Activated CD8-positive, alpha-beta memory T cell treated with anti-CD3 and anti-CD28 coated beads, Interleukin-2, amount 10 ng/mL, durations not matched to agents 7 days and 5 days (primary cell): ENCODE measurements at regions not wholly inside any gene's neighbourhood (a gene's known extent, or its start where the extent isn't known, plus 50 kb on each side); places are given as distances from the start of the nearest gene placed in this dataset.

ENCODE experiments used
- ATAC-seq: fragments of 150-1000 bp; cut with Tn5 transposase; one replicate; pipeline ENCODE4 v1.10.0; 2021; ENCODE audit warnings: moderate library complexity
- CTCF ChIA-PET: fragments of 350-600 bp; sonication (Branson Sonifier 250); formaldehyde crosslinking; loops from one replicate; lab custom pipeline; 2021; ENCODE audit warnings: antibody characterized with exemption; lab: Charles Lee
- DNase-seq: peaks from one replicate; pipeline ENCODE4 v3.0.0-alpha.2; 2020
- H3K27ac Mint-ChIP-seq: one replicate; pipeline ENCODE4 v1.8.0; 2021; ENCODE audit warnings: mild to moderate bottlenecking, mixed read lengths
- H3K27me3 Mint-ChIP-seq: one replicate; pipeline ENCODE4 v1.8.0; 2021; ENCODE audit warnings: mixed read lengths
- H3K36me3 Mint-ChIP-seq: one replicate; pipeline ENCODE4 v1.8.0; 2021; ENCODE audit warnings: mild to moderate bottlenecking, mixed read lengths
- H3K4me1 Mint-ChIP-seq: one replicate; pipeline ENCODE4 v1.8.0; 2021; ENCODE audit warnings: mixed read lengths
- H3K4me3 Mint-ChIP-seq: one replicate; pipeline ENCODE4 v1.8.0; 2021; ENCODE audit warnings: mild to moderate bottlenecking, moderate library complexity, mixed read lengths
- H3K9me3 Mint-ChIP-seq: one replicate; pipeline ENCODE4 v1.8.0; 2022; ENCODE audit warnings: low read depth, mixed read lengths

- H3K27ac Mint-ChIP-seq: no peak overlapping the region
- H3K9me3 Mint-ChIP-seq: no peaks in the 10 kb centered on the region
- no peaks in the 10 kb centered on the region for H3K36me3 Mint-ChIP-seq
- no peak overlapping the region for H3K4me3 Mint-ChIP-seq
- DNase-seq: no peak
- no peaks in the 10 kb centered on the region for H3K27me3 Mint-ChIP-seq
- ATAC-seq: no peak
- H3K4me1 Mint-ChIP-seq: no peaks in the 10 kb centered on the region
- CTCF ChIA-PET: no interaction called here
Observed at GRCh38 chr16:27677263-27677662, 127.3 kb downstream of the KATNIP start.

GRCh38 chr16:27678955-27679354, 129.0 kb downstream of the KATNIP start:
- peaks cover 1% of the 10 kb centered on the region for H3K36me3 Mint-ChIP-seq
- H3K4me3 Mint-ChIP-seq: no peak overlapping the region
- CTCF ChIA-PET: no interaction called here
- no peak for ATAC-seq
- no peaks in the 10 kb centered on the region for H3K9me3 Mint-ChIP-seq
- H3K27ac Mint-ChIP-seq: no peak overlapping the region
- DNase-seq: no peak
- no peaks in the 10 kb centered on the region for H3K27me3 Mint-ChIP-seq
- H3K4me1 Mint-ChIP-seq: no peaks in the 10 kb centered on the region

- H3K36me3 Mint-ChIP-seq: peaks cover 1% of the 10 kb centered on the region
- DNase-seq (no peak), ATAC-seq (no peak)
- H3K9me3 Mint-ChIP-seq: no peaks in the 10 kb centered on the region
- CTCF ChIA-PET: no interaction called here
- no peaks in the 10 kb centered on the region for H3K4me1 Mint-ChIP-seq
- H3K4me3 Mint-ChIP-seq: no peak overlapping the region
- no peak overlapping the region for H3K27ac Mint-ChIP-seq
- no peaks in the 10 kb centered on the region for H3K27me3 Mint-ChIP-seq
Observed at GRCh38 chr16:27679899-27680298, 130.0 kb downstream of the KATNIP start.

GRCh38 chr16:27681681-27682080, 131.7 kb downstream of the KATNIP start:
- Mint-ChIP-seq H3K27ac (no peak overlapping the region), H3K9me3 (no peaks in the 10 kb centered on the region), H3K27me3 (no peaks in the 10 kb centered on the region), H3K4me1 (no peaks in the 10 kb centered on the region), H3K36me3 (peaks cover 1% of the 10 kb centered on the region), H3K4me3 (no peak overlapping the region)
- no peak for DNase-seq
- CTCF ChIA-PET: no interaction called here
- no peak for ATAC-seq

GRCh38 chr16:27684047-27684446, 134.1 kb downstream of the KATNIP start:
- Mint-ChIP-seq H3K4me3 (no peak overlapping the region), H3K4me1 (no peaks in the 10 kb centered on the region), H3K27ac (no peak overlapping the region), H3K27me3 (no peaks in the 10 kb centered on the region), H3K36me3 (peaks cover 1% of the 10 kb centered on the region), H3K9me3 (no peaks in the 10 kb centered on the region)
- CTCF ChIA-PET: no interaction called here
- DNase-seq (no peak), ATAC-seq (no peak)

GRCh38 chr16:27685807-27686206, 135.9 kb downstream of the KATNIP start:
- H3K27ac Mint-ChIP-seq: no peak overlapping the region
- CTCF ChIA-PET: no interaction called here
- H3K4me1 Mint-ChIP-seq: no peaks in the 10 kb centered on the region
- H3K27me3 Mint-ChIP-seq: no peaks in the 10 kb centered on the region
- no peak for ATAC-seq
- no peak for DNase-seq
- no peaks in the 10 kb centered on the region for H3K9me3 Mint-ChIP-seq
- peaks cover 1% of the 10 kb centered on the region for H3K36me3 Mint-ChIP-seq
- no peak overlapping the region for H3K4me3 Mint-ChIP-seq

- H3K27ac Mint-ChIP-seq: no peak overlapping the region
- DNase-seq: no peak
- no peaks in the 10 kb centered on the region for H3K9me3 Mint-ChIP-seq
- H3K4me3 Mint-ChIP-seq: no peak overlapping the region
- no peaks in the 10 kb centered on the region for H3K4me1 Mint-ChIP-seq
- ATAC-seq: no peak
- no peaks in the 10 kb centered on the region for H3K27me3 Mint-ChIP-seq
- peaks cover 1% of the 10 kb centered on the region for H3K36me3 Mint-ChIP-seq
- CTCF ChIA-PET: no interaction called here
Observed at GRCh38 chr16:27686926-27687325, 137.0 kb downstream of the KATNIP start.

GRCh38 chr16:27687605-27688004, 137.7 kb downstream of the KATNIP start:
- H3K27me3 Mint-ChIP-seq: no peaks in the 10 kb centered on the region
- no peaks in the 10 kb centered on the region for H3K4me1 Mint-ChIP-seq
- H3K9me3 Mint-ChIP-seq: no peaks in the 10 kb centered on the region
- peaks cover 1% of the 10 kb centered on the region for H3K36me3 Mint-ChIP-seq
- CTCF ChIA-PET: no interaction called here
- H3K4me3 Mint-ChIP-seq: no peak overlapping the region
- ATAC-seq (no peak), DNase-seq (no peak)
- no peak overlapping the region for H3K27ac Mint-ChIP-seq

GRCh38 chr16:27689711-27690110, 139.8 kb downstream of the KATNIP start:
- no peak for ATAC-seq
- no peak for DNase-seq
- no peak overlapping the region for H3K4me3 Mint-ChIP-seq
- H3K4me1 Mint-ChIP-seq: no peaks in the 10 kb centered on the region
- no peaks in the 10 kb centered on the region for H3K36me3 Mint-ChIP-seq
- no peak overlapping the region for H3K27ac Mint-ChIP-seq
- H3K9me3 Mint-ChIP-seq: no peaks in the 10 kb centered on the region
- CTCF ChIA-PET: no interaction called here
- H3K27me3 Mint-ChIP-seq: no peaks in the 10 kb centered on the region

GRCh38 chr16:27690608-27691007, 140.7 kb downstream of the KATNIP start:
- ATAC-seq (no peak), DNase-seq (no peak)
- Mint-ChIP-seq H3K4me1 (no peaks in the 10 kb centered on the region), H3K27ac (no peak overlapping the region), H3K36me3 (no peaks in the 10 kb centered on the region), H3K9me3 (no peaks in the 10 kb centered on the region), H3K4me3 (no peak overlapping the region), H3K27me3 (no peaks in the 10 kb centered on the region)
- CTCF ChIA-PET: interaction anchor here (1.2 to 1.5 kb wide), 2 partner anchors 32 to 177 kb away, joined by 3 to 5 read pairs; no protein-coding TSS in a partner anchor

GRCh38 chr16:27691721-27692120, 141.8 kb downstream of the KATNIP start:
- H3K9me3 Mint-ChIP-seq: no peaks in the 10 kb centered on the region
- H3K27ac Mint-ChIP-seq: no peak overlapping the region
- no peaks in the 10 kb centered on the region for H3K4me1 Mint-ChIP-seq
- CTCF ChIA-PET: interaction anchor here (1.5 kb wide), 1 partner anchor 176 kb away, joined by 5 read pairs; no protein-coding TSS in a partner anchor
- DNase-seq (no peak), ATAC-seq (no peak)
- no peak overlapping the region for H3K4me3 Mint-ChIP-seq
- H3K36me3 Mint-ChIP-seq: no peaks in the 10 kb centered on the region
- H3K27me3 Mint-ChIP-seq: no peaks in the 10 kb centered on the region

GRCh38 chr16:27692576-27692975, 142.6 kb downstream of the KATNIP start:
- Mint-ChIP-seq H3K36me3 (no peaks in the 10 kb centered on the region), H3K9me3 (no peaks in the 10 kb centered on the region)
- CTCF ChIA-PET: no interaction called here

GRCh38 chr16:27695161-27695560, 145.2 kb downstream of the KATNIP start:
- H3K4me1 Mint-ChIP-seq: no peaks in the 10 kb centered on the region
- no peak for ATAC-seq
- no peaks in the 10 kb centered on the region for H3K36me3 Mint-ChIP-seq
- CTCF ChIA-PET: no interaction called here
- DNase-seq: no peak
- H3K4me3 Mint-ChIP-seq: no peak overlapping the region
- no peaks in the 10 kb centered on the region for H3K27me3 Mint-ChIP-seq
- no peaks in the 10 kb centered on the region for H3K9me3 Mint-ChIP-seq
- no peak overlapping the region for H3K27ac Mint-ChIP-seq

More at GRCh38 chr16:27692576-27692975, 142.6 kb downstream of the KATNIP start:
- no peaks in the 10 kb centered on the region for H3K27me3 Mint-ChIP-seq
- DNase-seq (no peak), ATAC-seq (no peak)
- no peak overlapping the region for H3K4me3 Mint-ChIP-seq
- no peak overlapping the region for H3K27ac Mint-ChIP-seq
- H3K4me1 Mint-ChIP-seq: no peaks in the 10 kb centered on the region

GRCh38 chr16:27698266-27698665, 148.3 kb downstream of the KATNIP start:
- Mint-ChIP-seq H3K36me3 (no peaks in the 10 kb centered on the region), H3K9me3 (no peaks in the 10 kb centered on the region)
- ATAC-seq: no peak

GRCh38 chr16:27698746-27699145, 148.8 kb downstream of the KATNIP start:
- no peaks in the 10 kb centered on the region for H3K36me3 Mint-ChIP-seq
- CTCF ChIA-PET: no interaction called here

More at GRCh38 chr16:27698266-27698665, 148.3 kb downstream of the KATNIP start:
- Mint-ChIP-seq H3K27ac (no peak overlapping the region), H3K4me3 (no peak overlapping the region), H3K4me1 (no peaks in the 10 kb centered on the region), H3K27me3 (no peaks in the 10 kb centered on the region)
- CTCF ChIA-PET: no interaction called here
- no peak for DNase-seq

More at GRCh38 chr16:27698746-27699145, 148.8 kb downstream of the KATNIP start:
- no peak overlapping the region for H3K4me3 Mint-ChIP-seq
- no peak overlapping the region for H3K27ac Mint-ChIP-seq
- ATAC-seq (no peak), DNase-seq (no peak)
- H3K4me1 Mint-ChIP-seq: no peaks in the 10 kb centered on the region
- H3K9me3 Mint-ChIP-seq: no peaks in the 10 kb centered on the region
- no peaks in the 10 kb centered on the region for H3K27me3 Mint-ChIP-seq
